ENCODE measurements at regions not wholly inside any gene's neighbourhood (a gene's known extent, or its start where the extent isn't known, plus 50 kb on each side); places are given as distances from the start of the nearest gene placed in this dataset.

DNA sequence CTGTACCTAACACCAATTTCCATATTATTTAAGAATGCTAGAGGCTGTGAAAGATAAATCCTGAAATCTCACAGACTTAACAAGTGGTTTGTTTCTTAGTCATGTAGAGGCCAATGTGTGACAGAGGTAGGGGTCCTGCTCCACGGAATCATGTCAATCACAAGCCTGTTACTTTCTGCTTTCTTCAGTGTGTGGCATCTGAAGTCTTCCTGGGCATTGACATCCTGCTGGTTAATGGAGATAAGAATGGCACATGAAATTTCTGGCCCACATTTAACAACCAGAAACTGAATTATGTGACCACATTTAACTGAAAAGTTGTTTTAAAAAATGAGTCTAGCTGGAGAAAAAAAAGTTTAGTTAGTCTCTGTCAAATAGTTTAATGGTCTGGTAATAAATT is 68.3 kb upstream of the PLA2G4A start:
- TF ChIP-seq, protein P1, sequence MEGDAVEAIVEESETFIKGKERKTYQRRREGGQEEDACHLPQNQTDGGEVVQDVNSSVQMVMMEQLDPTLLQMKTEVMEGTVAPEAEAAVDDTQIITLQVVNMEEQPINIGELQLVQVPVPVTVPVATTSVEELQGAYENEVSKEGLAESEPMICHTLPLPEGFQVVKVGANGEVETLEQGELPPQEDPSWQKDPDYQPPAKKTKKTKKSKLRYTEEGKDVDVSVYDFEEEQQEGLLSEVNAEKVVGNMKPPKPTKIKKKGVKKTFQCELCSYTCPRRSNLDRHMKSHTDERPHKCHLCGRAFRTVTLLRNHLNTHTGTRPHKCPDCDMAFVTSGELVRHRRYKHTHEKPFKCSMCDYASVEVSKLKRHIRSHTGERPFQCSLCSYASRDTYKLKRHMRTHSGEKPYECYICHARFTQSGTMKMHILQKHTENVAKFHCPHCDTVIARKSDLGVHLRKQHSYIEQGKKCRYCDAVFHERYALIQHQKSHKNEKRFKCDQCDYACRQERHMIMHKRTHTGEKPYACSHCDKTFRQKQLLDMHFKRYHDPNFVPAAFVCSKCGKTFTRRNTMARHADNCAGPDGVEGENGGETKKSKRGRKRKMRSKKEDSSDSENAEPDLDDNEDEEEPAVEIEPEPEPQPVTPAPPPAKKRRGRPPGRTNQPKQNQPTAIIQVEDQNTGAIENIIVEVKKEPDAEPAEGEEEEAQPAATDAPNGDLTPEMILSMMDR (conservative IDR thresholded peaks at IDR 0.05; ENCODE audit: low read depth, low read length): no peak
- TF ChIP-seq EZH2 (IDR thresholded peaks at IDR 0.05; ENCODE audit: borderline replicate concordance, low read depth, low read length, poor library complexity, severe bottlenecking): no peak

Measured in A673 (cell line).